DMS79 (cell line): ENCODE measurements at regions not wholly inside any gene's neighbourhood (a gene's known extent, or its start where the extent isn't known, plus 50 kb on each side); places are given as distances from the start of the nearest gene placed in this dataset.
"Not testable (repeated sequence)": the region's sequence is repeated elsewhere in the genome, so short reads cannot be mapped to it uniquely, and the experiment has no call there.

ENCODE experiments used
- DNase-seq: peaks from one replicate; lab custom pipeline; 2025; lab: John Stamatoyannopoulos, UW

GRCh38 chr3:167102071-167102470 is 278.0 kb downstream of the ZBBX start:
- no peak for DNase-seq

- DNase-seq = no peak
These were observed 279.4 kb downstream of the ZBBX start for GRCh38 chr3:167100651-167101050.

GRCh38 chr3:167100200-167100599 is 279.9 kb downstream of the ZBBX start:
- no peak for DNase-seq

GRCh38 chr3:167095976-167096375 is 284.1 kb downstream of the ZBBX start:
- no peak for DNase-seq

GRCh38 chr3:167094632-167095031 is 285.5 kb downstream of the ZBBX start:
- no peak for DNase-seq

GRCh38 chr3:167091226-167091625 is 288.9 kb downstream of the ZBBX start:
- no peak for DNase-seq

- no peak for DNase-seq
These were observed 295.6 kb downstream of the ZBBX start for GRCh38 chr3:167084545-167084944.

GRCh38 chr3:167078070-167078622 is 302.0 kb downstream of the ZBBX start:
- DNase-seq = no peak

GRCh38 chr3:167067787-167068161 is 312.3 kb downstream of the ZBBX start:
- no peak for DNase-seq

GRCh38 chr3:167066977-167067786 is 312.9 kb downstream of the ZBBX start:
- peak; percentile 14 for DNase-seq

GRCh38 chr3:167057581-167057980 is 322.5 kb downstream of the ZBBX start:
- DNase-seq = no peak

GRCh38 chr3:167054926-167055325 is 325.2 kb downstream of the ZBBX start:
- DNase-seq = no peak

GRCh38 chr3:167051421-167051820 is 328.7 kb downstream of the ZBBX start:
- no peak for DNase-seq

- DNase-seq = no peak
These were observed 346.2 kb downstream of the ZBBX start for GRCh38 chr3:167033866-167034265.

GRCh38 chr3:167032267-167032876 is 347.7 kb downstream of the ZBBX start:
- no peak for DNase-seq

GRCh38 chr3:167031364-167032049 is 348.6 kb downstream of the ZBBX start:
- no peak for DNase-seq

- DNase-seq = no peak
These were observed 349.9 kb downstream of the ZBBX start for GRCh38 chr3:167030082-167030725.

- not testable (repeated sequence) for DNase-seq
These were observed 360.6 kb downstream of the ZBBX start for GRCh38 chr3:167019503-167019902.

GRCh38 chr3:167018591-167019111 is 361.4 kb downstream of the ZBBX start:
- DNase-seq = not testable (repeated sequence)

GRCh38 chr3:167012691-167013090 is 367.4 kb downstream of the ZBBX start:
- DNase-seq = no peak

- no peak for DNase-seq
These were observed 371.3 kb downstream of the ZBBX start for GRCh38 chr3:167008791-167009190.

- no peak for DNase-seq
These were observed 378.7 kb downstream of the ZBBX start for GRCh38 chr3:167001374-167001773.
